Natural killer cell treated with Interleukin-12 subunit alpha and Interleukin-12 subunit beta and Interleukin-15 and Interleukin-18, amount 100 ng/mL, for 72 hours (primary cell): ENCODE measurements at regions not wholly inside any gene's neighbourhood (a gene's known extent, or its start where the extent isn't known, plus 50 kb on each side); places are given as distances from the start of the nearest gene placed in this dataset.
"Not testable (repeated sequence)": the region's sequence is repeated elsewhere in the genome, so short reads cannot be mapped to it uniquely, and the experiment has no call there.

Source experiments
- ATAC-seq, 2 donors: fragments of 150-1000 bp; cut with Tn5 transposase in 1 of 2; sonication (Bioruptor Pico), chemical (Tn5 transposase) in 1 of 2; 2 replicates each; pipeline ENCODE4 v1.10.0; 2021
- DNase-seq: peaks from one replicate; pipeline ENCODE4 v3.0.0; 2022; ENCODE audit warnings: low spot score
- H3K27ac Mint-ChIP-seq, 2 donors: 1 replicate in 1 of 2; 2 replicates in 1 of 2; pipeline ENCODE4 v1.8.0; 2022; ENCODE audit warnings: mixed read lengths in 2 of 2, mild to moderate bottlenecking in 1 of 2, moderate library complexity in 1 of 2
- H3K27me3 Mint-ChIP-seq, 2 donors: 1 replicate in 1 of 2; 2 replicates in 1 of 2; pipeline ENCODE4 v1.8.0; 2022; ENCODE audit warnings: mixed read lengths in 2 of 2
- H3K36me3 Mint-ChIP-seq: one replicate; pipeline ENCODE4 v1.8.0; 2022; ENCODE audit warnings: mixed read lengths
- H3K4me1 Mint-ChIP-seq, 2 donors: 1 replicate in 1 of 2; 2 replicates in 1 of 2; pipeline ENCODE4 v1.8.0; 2022; ENCODE audit warnings: low read depth in 2 of 2, mixed read lengths in 2 of 2, mild to moderate bottlenecking in 1 of 2
- H3K4me3 Mint-ChIP-seq: one replicate; pipeline ENCODE4 v1.8.0; 2022; ENCODE audit warnings: mixed read lengths
- H3K9me3 Mint-ChIP-seq: 2 replicates; pipeline ENCODE4 v1.8.0; 2022; ENCODE audit warnings: mixed read lengths

- H3K9me3 Mint-ChIP-seq, H3K36me3 Mint-ChIP-seq, DNase-seq, H3K27ac Mint-ChIP-seq, H3K4me3 Mint-ChIP-seq, ATAC-seq, H3K4me1 Mint-ChIP-seq: not testable (repeated sequence)
- peaks cover 11 to 14% of the 10 kb centered on the region in 2 donors for H3K27me3 Mint-ChIP-seq
Observed at GRCh38 chr13:46451145-46451544, 64.1 kb upstream of the RUBCNL start.

GRCh38 chr13:46449949-46450348, 62.9 kb upstream of the RUBCNL start:
- H3K9me3 Mint-ChIP-seq, H3K4me1 Mint-ChIP-seq, H3K36me3 Mint-ChIP-seq, H3K27ac Mint-ChIP-seq, H3K4me3 Mint-ChIP-seq, ATAC-seq, DNase-seq: not testable (repeated sequence)
- peaks cover 14 to 15% of the 10 kb centered on the region in 2 donors for H3K27me3 Mint-ChIP-seq

GRCh38 chr13:46448148-46448547, 61.1 kb upstream of the RUBCNL start:
- not testable (repeated sequence) for H3K4me1 Mint-ChIP-seq, H3K9me3 Mint-ChIP-seq, H3K27ac Mint-ChIP-seq, H3K36me3 Mint-ChIP-seq, ATAC-seq, H3K4me3 Mint-ChIP-seq, DNase-seq
- peaks cover 14 to 16% of the 10 kb centered on the region in 2 donors for H3K27me3 Mint-ChIP-seq

GRCh38 chr13:46437808-46438404, 50.9 kb upstream of the RUBCNL start:
- H3K27me3 Mint-ChIP-seq, result peaks cover 18 to 34% of the 10 kb centered on the region in 2 donors
- not testable (repeated sequence) for H3K36me3 Mint-ChIP-seq, H3K27ac Mint-ChIP-seq, H3K4me1 Mint-ChIP-seq, DNase-seq, H3K4me3 Mint-ChIP-seq, ATAC-seq, H3K9me3 Mint-ChIP-seq
